GM12878 (cell line): ENCODE measurements at regions not wholly inside any gene's neighbourhood (a gene's known extent, or its start where the extent isn't known, plus 50 kb on each side); places are given as distances from the start of the nearest gene placed in this dataset.

Experiments
- ATAC-seq: fragments of 200-7000 bp; cut with Tn5 transposase; 3 replicates; pipeline ENCODE4 v1.9.1; 2020; ENCODE audit warnings: mild to moderate bottlenecking, moderate library complexity
- BruUV-seq: library from RNA; stranded (reverse); fragments of 400-500 nt; replicated peaks from 2 replicates; lab custom pipeline; 2021; lab: Mats Ljungman, UMichigan
- CTCF ChIA-PET: fragments of 300-600 bp; sonication (Branson Sonifier 250); formaldehyde crosslinking; extraction: SDS; loops from one replicate; lab custom pipeline; 2021; ENCODE audit warnings: inconsistent platforms; lab: Yijun Ruan, JAX
- POLR2A ChIA-PET: fragments of 350-600 bp; formaldehyde crosslinking; extraction: SDS; loops from one replicate; lab custom pipeline; 2021; ENCODE audit warnings: inconsistent platforms; lab: Charles Lee
- RAD21 ChIA-PET: fragments of 300-600 bp; sonication (Branson Sonifier 250); formaldehyde crosslinking; loops from one replicate; lab custom pipeline; 2023; ENCODE audit warnings: antibody characterized with exemption; ENCODE audit not compliant: unreplicated experiment; lab: Charles Lee
- SMC1A ChIA-PET: fragments of 300-600 bp; sonication (Branson Sonifier 250); formaldehyde crosslinking; loops from one replicate; lab custom pipeline; 2023; ENCODE audit not compliant: unreplicated experiment, uncharacterized antibody; lab: Charles Lee
- DNase-seq: peaks from one replicate; pipeline ENCODE4 v3.0.0-alpha.2; 2011; ENCODE audit warnings: low read depth, low spot score
- FAIRE-seq: peaks from 3 replicates; lab custom pipeline; 2011; peaks lifted over from hg19 to GRCh38; lab: Jason Lieb, UNC
- H2AFZ ChIP-seq: 2 replicates; pipeline ENCODE4 v1.6.0; 2011; ENCODE audit warnings: low read depth, low read length, control low read depth; ENCODE audit not compliant: control insufficient read depth
- H3K27ac ChIP-seq: 2 replicates; pipeline ENCODE4 v1.5.1; 2011; ENCODE audit warnings: control low read depth; ENCODE audit not compliant: control insufficient read depth, insufficient read depth
- H3K27me3 ChIP-seq, 2 experiments: replicated peaks in 1 of 2; 2 replicates each; pipeline versions ENCODE4 v1.6.0 to v1.6.1; 2011; ENCODE audit warnings: low read length in 1 of 2; ENCODE audit not compliant: control insufficient read depth in 2 of 2, insufficient read depth in 2 of 2
- H3K36me3 ChIP-seq, 2 experiments: 2 replicates each; pipeline ENCODE4 v1.5.1; 2011; ENCODE audit warnings: low read length in 1 of 2; ENCODE audit not compliant: control insufficient read depth in 2 of 2, insufficient read depth in 2 of 2
- H3K4me1 ChIP-seq: 2 replicates; pipeline ENCODE4 v1.6.1; 2011; ENCODE audit warnings: mild to moderate bottlenecking, low read length, moderate library complexity, mixed read lengths; ENCODE audit not compliant: control insufficient read depth, insufficient read depth
- H3K4me2 ChIP-seq: 2 replicates; pipeline ENCODE4 v1.6.0; 2011; ENCODE audit warnings: control low read depth; ENCODE audit not compliant: control insufficient read depth, insufficient read depth
- H3K4me3 ChIP-seq: fragments of 200-600 bp; sonication (generic); 2 replicates; pipeline ENCODE4 v1.5.1; 2016
- H3K79me2 ChIP-seq: 2 replicates; pipeline ENCODE4 v1.6.0; 2011; ENCODE audit warnings: low read length; ENCODE audit not compliant: control insufficient read depth, insufficient read depth
- H3K9ac ChIP-seq: 2 replicates; pipeline ENCODE4 v1.8.0; 2011; ENCODE audit warnings: low read length, control low read depth, mixed read lengths; ENCODE audit not compliant: control insufficient read depth, insufficient read depth
- H3K9me3 ChIP-seq: replicated peaks from 3 replicates; pipeline ENCODE4 v1.5.1; 2011; ENCODE audit warnings: mild to moderate bottlenecking, low read length; ENCODE audit not compliant: control insufficient read depth, insufficient read depth
- H4K20me1 ChIP-seq: 2 replicates; pipeline ENCODE4 v1.6.0; 2011; ENCODE audit not compliant: control insufficient read depth, insufficient read depth
- BCL11A ChIP-seq: IDR thresholded peaks from 2 replicates; pipeline ENCODE4 v1.6.1; 2011; ENCODE audit warnings: low read depth, low read length
- BMI1 ChIP-seq: fragments of 450-650 bp; IDR thresholded peaks from 2 replicates; pipeline ENCODE4 v1.6.1; 2016; ENCODE audit warnings: mild to moderate bottlenecking, moderate library complexity, borderline replicate concordance
- GABPA ChIP-seq: IDR thresholded peaks from 2 replicates; pipeline ENCODE4 v1.6.1; 2014; ENCODE audit warnings: antibody characterized with exemption, low read depth, mild to moderate bottlenecking, inconsistent platforms
- IRF4 ChIP-seq: IDR thresholded peaks from 2 replicates; pipeline ENCODE4 v1.6.1; 2011; ENCODE audit warnings: low read depth, low read length
- IRF5 ChIP-seq: fragments of 450-650 bp; IDR thresholded peaks from 2 replicates; pipeline ENCODE4 v1.6.1; 2017; ENCODE audit warnings: borderline replicate concordance
- JUNB ChIP-seq: IDR thresholded peaks from 2 replicates; pipeline ENCODE4 v1.6.1; 2016; ENCODE audit warnings: antibody characterized with exemption, mild to moderate bottlenecking
- LARP7 ChIP-seq: fragments of 450-650 bp; IDR thresholded peaks from 2 replicates; pipeline ENCODE4 v1.6.1; 2017; ENCODE audit warnings: mild to moderate bottlenecking
- MEF2A ChIP-seq: IDR thresholded peaks from 2 replicates; pipeline ENCODE4 v1.6.1; 2011; ENCODE audit warnings: low read depth, mild to moderate bottlenecking, low read length, moderate library complexity; ENCODE audit not compliant: insufficient read depth
- MTA2 ChIP-seq: fragments of 450-650 bp; IDR thresholded peaks from 2 replicates; pipeline ENCODE4 v1.6.1; 2016; ENCODE audit warnings: low read depth, mild to moderate bottlenecking, moderate library complexity
- NBN ChIP-seq: fragments of 450-650 bp; IDR thresholded peaks from 2 replicates; pipeline ENCODE4 v1.6.1; 2016
- NFIC ChIP-seq: IDR thresholded peaks from 2 replicates; pipeline ENCODE4 v1.6.1; 2012; ENCODE audit warnings: low read depth, mild to moderate bottlenecking, inconsistent platforms, low read length, moderate library complexity
- NR2F1 ChIP-seq: fragments of 450-650 bp; conservative IDR thresholded peaks from 2 replicates; pipeline ENCODE4 v1.6.1; 2017; ENCODE audit warnings: mild to moderate bottlenecking
- PRDM15 ChIP-seq: fragments of 450-650 bp; formaldehyde crosslinking; IDR thresholded peaks from 2 replicates; pipeline ENCODE4 v1.4.0; 2020; ENCODE audit warnings: mild to moderate bottlenecking, moderate library complexity
- RAD51 ChIP-seq: fragments of 450-650 bp; IDR thresholded peaks from 2 replicates; pipeline ENCODE4 v1.6.1; 2016; ENCODE audit warnings: moderate library complexity, mild to moderate bottlenecking, inconsistent platforms
- RB1 ChIP-seq: fragments of 450-650 bp; formaldehyde crosslinking; IDR thresholded peaks from 2 replicates; pipeline ENCODE4 v1.6.1; 2017; ENCODE audit warnings: mild to moderate bottlenecking, borderline replicate concordance
- RCOR1 ChIP-seq: conservative IDR thresholded peaks from 2 replicates; pipeline ENCODE4 v1.6.1; 2012; ENCODE audit warnings: low read depth, low read length, improper control_type of control experiment
- RELB ChIP-seq: fragments of 450-650 bp; IDR thresholded peaks from 2 replicates; pipeline ENCODE4 v1.6.1; 2017; ENCODE audit warnings: low read depth, mild to moderate bottlenecking, moderate library complexity
- TBL1XR1 ChIP-seq: IDR thresholded peaks from 2 replicates; pipeline ENCODE4 v1.6.1; 2012; ENCODE audit warnings: low read depth, low read length, improper control_type of control experiment
- WGBS: methylation state at CpG from one replicate; pipeline ENCODE4 v1.1.6; 2016; ENCODE audit warnings: low lambda C conversion rate; ENCODE audit not compliant: insufficient replicate concordance, insufficient coverage; ENCODE audit errors: missing lambda C conversion rate; 5-methylcytosine and 5-hydroxymethylcytosine counted together
- in situ Hi-C: fragments of 300-500 bp; cut with MboI; formaldehyde crosslinking; loops from 9 replicates; pipeline ENCODE4 v1.14.3; 2018; ENCODE audit warnings: mixed read lengths
- intact Hi-C: fragments of 100-400 bp; cut with micrococcal nuclease; formaldehyde crosslinking; loops from one replicate; pipeline ENCODE4 v1.14.2; 2022; ENCODE audit not compliant: unreplicated experiment

GRCh38 chr1:187336441-187337168, 507.9 kb downstream of the PLA2G4A start:
- no peak for FAIRE-seq
- in situ Hi-C loops: no loop called here

More at GRCh38 chr1:187336441-187337168, 507.9 kb downstream of the PLA2G4A start:
- no peak for TF ChIP-seq IRF5
- no peak for TF ChIP-seq RELB
- TF ChIP-seq MTA2: peak; percentile 33; the same call in 1 of the 2 replicates
- no peak for TF ChIP-seq PRDM15 (CRISPR knock-in tag)
- TF ChIP-seq NFIC: 0 out of 2 replicates have a peak, but pooled peaks have one; percentile 31
- peak; percentile 82 for TF ChIP-seq JUNB
- TF ChIP-seq IRF4: no peak
- TF ChIP-seq BCL11A: peak; percentile 36; the same call in 1 of the 2 replicates
- TF ChIP-seq RAD51: no peak
- no peak for TF ChIP-seq RB1
- no peak for TF ChIP-seq NBN
- no peak for TF ChIP-seq TBL1XR1
- no peak for TF ChIP-seq LARP7
- TF ChIP-seq BMI1: peak; percentile 34; the same call in 1 of the 2 replicates
- no peak for TF ChIP-seq MEF2A
- no peak for TF ChIP-seq NR2F1
- TF ChIP-seq GABPA: 0 out of 2 replicates have a peak, but pooled peaks have one; percentile 18
- TF ChIP-seq RCOR1: no peak
- ChIA-PET CTCF (no interaction called here), RAD21 (no interaction called here), POLR2A (no interaction called here), SMC1A (no interaction called here)
- Histone ChIP-seq H3K36me3 (no peaks in the 10 kb centered on the region), H3K27me3 (no peaks in the 10 kb centered on the region), H3K4me1 (no peaks in the 10 kb centered on the region), H3K9me3 (no peaks in the 10 kb centered on the region), H3K4me3 (no peak overlapping the region), H3K4me2 (no peak overlapping the region), H3K27ac (no peak overlapping the region), H3K9ac (no peak overlapping the region), H2AFZ (no peak overlapping the region), H3K79me2 (no peaks in the 10 kb centered on the region), H4K20me1 (no peaks in the 10 kb centered on the region)
- WGBS: 0% methylated on average over 2 of the region's 2 CpGs
- intact Hi-C loops: loop anchor here (2.0 kb wide), 1 partner anchor 16 kb away; no protein-coding TSS in a partner anchor
- DNase-seq (no peak), ATAC-seq (peak; percentile 83)
- BruUV-seq: no TSS peak
